ENCODE measurements at regions not wholly inside any gene's neighbourhood (a gene's known extent, or its start where the extent isn't known, plus 50 kb on each side); places are given as distances from the start of the nearest gene placed in this dataset.

GRCh38 chr6:27687154-27688013 is 214.5 kb upstream of the ZNF184 start (continued):
- no peak for TF ChIP-seq ZBTB40 (IDR thresholded peaks at IDR 0.05)
- 0 out of 2 replicates have a peak, but pooled peaks have one; percentile 28 for TF ChIP-seq ZBTB40 (CRISPR knock-in tag; IDR thresholded peaks at IDR 0.05)
- TF ChIP-seq ZSCAN9 (CRISPR knock-in tag; IDR thresholded peaks at IDR 0.05; ENCODE audit: borderline replicate concordance), result no peak; the same call in 1 of the 2 replicates
- TF ChIP-seq PHF5A (CRISPR knock-in tag; IDR thresholded peaks at IDR 0.05; ENCODE audit: low read depth, unreplicated experiment), result no peak
- TF ChIP-seq IKZF4 (CRISPR knock-in tag; IDR thresholded peaks at IDR 0.05; ENCODE audit: borderline replicate concordance, low read depth, not compliant biosample characterization), result no peak
- no peak for TF ChIP-seq SKI (IDR thresholded peaks at IDR 0.05; ENCODE audit: partially characterized antibody)
- no peak for TF ChIP-seq ZNF460 (CRISPR knock-in tag; IDR thresholded peaks at IDR 0.05; ENCODE audit: borderline replicate concordance)
- TF ChIP-seq ZNF749 (CRISPR knock-in tag; IDR thresholded peaks at IDR 0.05; ENCODE audit: borderline replicate concordance), result no peak
- no peak for TF ChIP-seq ZNF3 (CRISPR knock-in tag; IDR thresholded peaks at IDR 0.05)
- TF ChIP-seq MZF1 (CRISPR knock-in tag; IDR thresholded peaks at IDR 0.05; ENCODE audit: borderline replicate concordance), result 0 out of 2 replicates have a peak, but pooled peaks have one; percentile 23
- no peak for TF ChIP-seq ZFP41 (CRISPR knock-in tag; IDR thresholded peaks at IDR 0.05; ENCODE audit: borderline replicate concordance)
- TF ChIP-seq NR2F1 (CRISPR knock-in tag; IDR thresholded peaks at IDR 0.05), result 0 out of 4 replicates have a peak, but pooled peaks of 1 of the 2 experiments have one; percentile 2
- no peak for TF ChIP-seq NFE2 (CRISPR knock-in tag; IDR thresholded peaks at IDR 0.05)
- TF ChIP-seq NR1H2 (CRISPR knock-in tag; IDR thresholded peaks at IDR 0.05; ENCODE audit: borderline replicate concordance, low read depth), result peak; percentile 62; the same call in 1 of the 2 replicates
- TF ChIP-seq GRHL1 (CRISPR knock-in tag; conservative IDR thresholded peaks at IDR 0.05), result no peak
- TF ChIP-seq ZUFSP (CRISPR knock-in tag; IDR thresholded peaks at IDR 0.05; ENCODE audit: borderline replicate concordance), result no peak

All from HepG2 (cell line).